GM12872 (cell line): ENCODE measurements at regions not wholly inside any gene's neighbourhood (a gene's known extent, or its start where the extent isn't known, plus 50 kb on each side); places are given as distances from the start of the nearest gene placed in this dataset.

Experiments
- CTCF ChIP-seq: IDR thresholded peaks from 3 replicates; pipeline ENCODE4 v1.5.1; 2011; ENCODE audit warnings: low read depth, mild to moderate bottlenecking, low read length, moderate library complexity; ENCODE audit not compliant: insufficient read depth

- no peak for TF ChIP-seq CTCF
Measured at GRCh38 chr2:126828051-126828450, 70.6 kb upstream of the TEX51 start.

- no peak for TF ChIP-seq CTCF
Measured at GRCh38 chr2:126828491-126828890, 70.2 kb upstream of the TEX51 start.

GRCh38 chr2:126831234-126832005 lies 67.3 kb upstream of the TEX51 start:
- no peak for TF ChIP-seq CTCF

GRCh38 chr2:126832014-126832413 lies 66.7 kb upstream of the TEX51 start:
- TF ChIP-seq CTCF = no peak

GRCh38 chr2:126832757-126833156 lies 65.9 kb upstream of the TEX51 start:
- TF ChIP-seq CTCF = no peak

- TF ChIP-seq CTCF = no peak
Measured at GRCh38 chr2:126834006-126834659, 64.6 kb upstream of the TEX51 start.

- no peak for TF ChIP-seq CTCF
Measured at GRCh38 chr2:126835261-126835660, 63.4 kb upstream of the TEX51 start.
